ENCODE measurements at regions not wholly inside any gene's neighbourhood (a gene's known extent, or its start where the extent isn't known, plus 50 kb on each side); places are given as distances from the start of the nearest gene placed in this dataset.

DNA sequence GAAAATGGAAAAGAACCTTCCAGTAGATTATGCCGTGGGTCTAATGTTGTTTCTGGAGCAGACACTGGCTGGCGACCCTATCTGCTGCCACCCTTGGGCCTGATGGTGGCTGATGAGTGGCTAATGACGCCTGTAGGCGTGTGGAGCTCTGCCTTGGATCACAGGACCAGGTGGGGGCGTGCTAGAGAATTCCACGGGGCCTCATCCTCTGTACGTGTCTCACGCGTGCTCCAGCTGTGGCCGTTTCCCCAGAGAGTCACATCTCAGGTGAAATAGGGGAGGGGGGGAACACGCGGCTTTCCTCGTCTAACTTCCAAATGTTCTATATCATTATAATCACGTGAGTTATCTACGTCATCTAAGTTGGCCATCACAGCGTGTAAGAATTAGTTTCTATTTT is 160.9 kb upstream of the SMIM21 start:
- DNase-seq (ENCODE audit: low spot score), result no peak

DNA sequence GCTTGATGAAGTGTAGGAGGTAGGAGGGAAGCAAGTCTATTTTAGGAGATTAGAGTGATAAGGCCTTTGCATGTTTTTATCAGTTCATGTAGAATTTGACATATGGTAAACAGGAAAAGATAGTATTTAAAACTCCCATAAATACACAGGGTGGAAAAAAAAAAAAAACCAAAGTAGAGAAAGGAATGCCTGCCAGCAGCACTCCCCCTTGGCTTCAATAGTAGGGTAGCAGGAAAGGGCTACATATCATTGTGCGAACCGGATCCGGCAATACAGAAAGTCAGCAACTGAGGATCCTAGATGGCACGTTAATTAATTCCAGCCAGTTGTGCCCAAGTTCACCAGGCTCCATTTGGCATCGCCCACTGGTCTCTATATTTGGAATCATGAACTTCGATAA is 159.6 kb upstream of the SMIM21 start:
- no peak for DNase-seq (ENCODE audit: low spot score)

DNA sequence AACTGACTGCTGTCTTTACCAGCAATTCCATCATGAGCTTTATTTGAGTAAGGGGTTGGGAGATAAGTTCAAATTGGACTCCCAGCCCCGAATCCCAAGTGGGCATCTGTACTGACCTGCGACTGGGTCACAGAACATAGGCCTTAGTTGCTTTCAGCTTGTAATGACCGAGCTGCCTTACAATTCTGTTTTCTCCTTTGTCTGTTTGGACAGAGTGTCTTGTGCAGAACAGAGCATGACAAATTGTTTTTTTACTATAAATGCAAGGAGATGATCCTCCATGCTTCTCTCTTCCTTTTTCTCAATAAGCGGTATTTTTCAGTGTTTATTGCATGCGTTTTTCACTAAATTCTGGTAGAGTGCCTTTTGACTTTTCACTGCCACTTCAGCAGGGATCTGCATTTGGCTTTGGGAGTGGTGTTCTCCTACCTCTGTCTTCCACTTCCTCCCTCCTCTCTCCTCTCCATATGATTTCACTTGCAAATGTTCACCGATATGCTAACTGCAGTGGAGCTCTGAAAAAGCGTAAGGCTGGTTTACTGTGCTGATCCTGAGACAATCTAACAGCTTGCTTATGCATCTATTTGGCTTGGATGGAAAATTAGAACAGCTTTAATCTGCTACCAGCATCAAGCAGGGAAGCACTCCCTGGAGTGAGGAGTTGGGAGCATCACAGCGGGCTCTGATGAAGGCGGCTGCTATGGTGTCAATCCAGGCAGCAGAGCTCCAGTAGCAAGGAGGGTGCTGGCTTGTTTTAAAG is 158.8 kb upstream of the SMIM21 start:
- no peak for DNase-seq (ENCODE audit: low spot score)

DNA sequence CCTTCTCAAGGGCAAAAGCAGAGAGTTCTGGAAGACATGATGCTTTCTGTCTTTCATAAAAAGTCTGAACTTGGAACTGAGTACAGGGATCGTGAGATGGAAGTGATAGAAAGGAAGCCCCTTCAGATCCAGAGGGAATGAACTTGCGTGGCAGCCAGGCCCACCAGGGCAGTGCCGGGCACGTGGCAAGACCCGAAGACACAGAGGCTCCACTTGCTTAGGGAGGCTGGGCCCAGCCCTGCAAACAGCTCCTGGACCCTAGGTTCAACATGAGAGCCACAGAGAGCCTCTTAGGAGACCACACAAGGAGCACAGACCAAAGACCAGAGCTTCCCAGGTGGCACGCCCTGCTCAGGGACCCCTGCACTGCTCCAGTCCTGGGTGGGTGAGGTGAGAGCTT is 155.4 kb upstream of the SMIM21 start:
- no peak for DNase-seq (ENCODE audit: low spot score)

DNA sequence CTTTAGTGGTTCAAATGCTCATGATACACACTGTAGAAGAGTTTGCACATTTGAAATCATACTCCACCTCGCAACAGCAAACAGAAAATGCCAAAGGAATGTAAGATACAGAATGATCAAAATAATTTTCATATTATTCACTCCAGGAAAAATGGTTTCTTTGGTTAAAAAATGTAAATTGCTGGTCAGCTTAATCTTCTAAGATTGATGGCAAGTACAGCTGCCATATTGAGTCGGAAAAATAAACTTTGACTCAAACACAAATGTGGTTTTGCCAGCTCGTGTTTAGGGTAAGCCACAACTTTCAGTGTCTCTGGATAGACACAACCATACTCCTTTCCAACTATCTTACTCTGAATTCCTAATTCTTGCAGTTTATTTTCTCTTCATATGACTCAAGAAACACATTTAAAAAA is 154.9 kb upstream of the SMIM21 start:
- DNase-seq (ENCODE audit: low spot score), result no peak

DNA sequence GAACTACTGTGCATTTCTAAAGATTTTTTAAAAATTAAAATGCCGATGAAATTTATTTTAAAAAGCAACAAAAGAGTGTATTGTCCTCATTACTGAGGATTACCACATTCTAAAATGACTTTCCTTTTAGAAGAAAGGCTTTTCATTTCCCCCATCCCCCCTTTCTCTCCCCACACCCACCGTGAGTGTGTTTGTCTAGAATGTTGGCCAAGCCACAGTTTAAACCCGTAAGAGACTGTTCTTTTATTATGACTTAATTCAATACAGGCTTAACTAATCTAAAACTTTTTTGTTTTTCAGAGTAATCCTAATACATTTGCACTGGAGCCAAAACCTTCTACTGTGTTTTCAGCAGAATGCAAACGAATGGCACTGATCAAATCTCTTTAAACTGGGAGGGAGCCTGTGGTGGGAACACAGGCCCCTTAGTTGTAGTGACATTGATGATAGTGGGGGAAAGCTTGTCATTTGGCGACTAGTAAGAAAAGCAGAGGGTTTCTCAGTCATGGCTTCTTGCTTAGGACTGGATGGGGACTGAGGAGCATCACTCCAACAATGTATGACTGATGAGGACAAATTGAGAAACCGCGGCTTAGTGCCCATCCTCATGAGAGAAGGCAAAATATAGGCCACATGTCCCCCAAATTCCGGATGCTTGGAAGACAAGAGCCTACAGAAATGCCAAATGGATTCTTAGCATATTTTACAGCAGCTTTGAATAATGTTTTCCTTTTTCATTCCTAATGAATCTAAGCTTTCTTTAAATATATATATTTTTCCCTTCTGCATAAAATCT is 154.0 kb upstream of the SMIM21 start:
- DNase-seq (ENCODE audit: low spot score), result no peak

DNA sequence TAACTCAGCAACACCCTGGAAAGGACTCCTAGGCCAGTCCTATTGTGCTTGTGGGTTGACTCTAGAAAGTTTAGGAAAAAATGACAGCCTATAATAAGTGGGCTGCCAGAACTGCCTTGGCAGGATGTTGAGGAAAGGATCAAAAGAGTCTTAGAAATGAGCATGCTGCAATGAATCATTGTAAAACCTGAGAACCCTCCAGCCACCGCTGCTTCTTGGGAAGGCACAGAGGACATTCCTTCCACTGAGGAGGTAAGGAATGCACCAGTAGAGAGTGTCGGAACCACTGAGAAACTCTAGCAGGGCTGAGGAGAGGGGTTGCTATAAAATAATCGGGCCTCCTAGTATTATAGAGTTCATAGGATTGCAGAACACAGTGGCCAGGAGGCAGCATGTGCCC is 146.7 kb upstream of the SMIM21 start:
- DNase-seq (ENCODE audit: low spot score), result no peak

DNA sequence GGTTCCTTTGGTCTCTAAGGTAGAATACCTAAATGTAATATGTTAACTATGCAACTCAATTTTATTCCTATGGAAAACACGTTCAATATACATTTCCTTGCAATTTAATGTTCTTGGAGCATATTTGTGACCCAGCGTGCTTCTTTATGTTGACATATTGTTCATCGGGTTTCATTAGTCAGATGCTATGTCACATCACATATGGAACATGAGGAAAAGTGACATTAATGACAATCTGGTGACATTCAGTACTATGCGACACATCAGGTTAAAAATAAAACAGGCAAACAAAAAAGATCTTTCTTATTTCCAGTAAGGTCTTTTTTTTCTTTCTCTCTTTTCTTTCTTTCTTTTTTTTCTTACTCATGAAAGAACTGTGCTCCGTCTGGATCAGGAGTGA is 135.6 kb upstream of the SMIM21 start:
- no peak for DNase-seq (ENCODE audit: low spot score)

DNA sequence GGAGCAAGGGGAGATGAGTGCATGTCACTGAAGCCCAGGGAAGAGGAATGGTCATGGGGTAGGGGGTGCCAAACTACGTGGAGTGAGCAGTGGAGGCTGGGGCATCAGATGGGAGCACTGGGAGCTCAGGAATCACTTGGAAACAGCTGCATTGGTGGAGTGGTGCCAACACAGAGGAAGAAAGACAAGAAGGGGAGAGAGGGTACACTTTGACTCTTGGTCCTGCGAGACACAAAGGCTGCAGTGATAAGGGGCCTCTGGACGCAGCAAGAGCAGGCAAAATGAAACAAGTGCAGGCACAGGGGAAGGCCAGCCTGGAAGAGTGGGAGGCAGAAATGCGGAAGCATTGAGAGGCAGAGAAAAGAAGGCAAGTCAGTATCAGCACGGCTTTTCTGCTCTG is 134.7 kb upstream of the SMIM21 start:
- no peak for DNase-seq (ENCODE audit: low spot score)

DNA sequence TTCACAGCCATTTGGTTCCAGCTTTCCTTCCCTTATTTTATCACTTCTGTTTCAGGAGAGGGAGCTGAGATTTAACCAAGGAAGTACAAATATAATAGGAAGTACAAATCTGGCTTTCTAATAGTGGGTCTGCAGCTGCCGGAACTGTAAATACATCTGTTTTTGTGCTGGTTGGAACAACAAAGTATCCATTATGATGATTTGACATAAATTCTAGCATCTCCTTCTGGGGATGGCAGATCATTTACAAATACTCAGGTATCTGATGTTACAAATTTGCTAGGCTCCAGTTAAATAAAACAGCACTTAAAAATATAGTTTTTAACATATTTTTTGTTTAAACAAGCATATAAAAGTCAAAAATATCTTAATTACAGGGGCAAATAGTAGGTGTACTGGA is 131.3 kb upstream of the SMIM21 start:
- no peak for DNase-seq (ENCODE audit: low spot score)

DNA sequence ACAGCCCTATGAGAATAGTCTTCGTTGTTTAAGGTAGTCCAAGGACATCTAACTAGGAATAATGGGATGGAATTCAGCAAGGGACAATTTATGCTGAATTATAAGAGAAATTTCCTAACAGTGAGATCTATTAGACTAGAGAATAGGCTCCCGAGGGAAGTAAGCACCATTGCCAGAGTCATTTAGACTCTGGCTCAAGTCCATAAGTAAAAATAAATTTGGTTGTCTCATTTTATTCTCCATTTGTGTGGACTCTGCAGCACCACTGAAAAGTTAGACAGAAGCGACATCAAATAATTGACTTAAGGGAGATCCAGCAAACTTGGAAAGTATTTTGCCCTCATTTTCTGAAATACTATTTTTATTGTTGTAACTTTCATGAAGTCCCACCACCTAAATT is 129.3 kb upstream of the SMIM21 start:
- DNase-seq (ENCODE audit: low spot score), result no peak

DNA sequence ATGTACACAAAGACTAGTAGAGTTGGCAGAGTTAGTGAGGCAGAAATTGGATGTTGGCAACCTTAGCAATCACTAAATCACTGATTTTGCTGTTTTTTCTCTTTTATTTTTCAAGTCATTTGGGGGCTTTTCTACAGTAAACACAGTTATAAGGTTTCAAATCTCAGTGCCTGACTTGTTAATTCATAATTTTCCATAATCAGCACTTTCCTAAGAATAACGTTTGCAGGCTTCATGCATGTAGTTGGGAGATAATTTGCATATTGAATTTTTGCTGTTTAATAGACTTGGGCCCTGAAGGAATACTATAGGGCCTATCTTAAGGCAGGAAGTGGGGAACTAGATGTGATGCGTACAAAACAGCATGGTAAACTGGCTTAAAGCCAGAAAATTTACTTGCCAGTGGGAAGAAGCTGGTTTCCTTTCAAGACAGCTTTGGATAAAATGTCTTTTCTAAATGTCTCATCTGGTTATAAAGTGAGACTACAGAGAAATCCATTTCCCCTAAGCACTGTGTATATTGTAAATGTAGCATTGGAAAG is 127.2 kb upstream of the SMIM21 start:
- no peak for DNase-seq (ENCODE audit: low spot score)

DNA sequence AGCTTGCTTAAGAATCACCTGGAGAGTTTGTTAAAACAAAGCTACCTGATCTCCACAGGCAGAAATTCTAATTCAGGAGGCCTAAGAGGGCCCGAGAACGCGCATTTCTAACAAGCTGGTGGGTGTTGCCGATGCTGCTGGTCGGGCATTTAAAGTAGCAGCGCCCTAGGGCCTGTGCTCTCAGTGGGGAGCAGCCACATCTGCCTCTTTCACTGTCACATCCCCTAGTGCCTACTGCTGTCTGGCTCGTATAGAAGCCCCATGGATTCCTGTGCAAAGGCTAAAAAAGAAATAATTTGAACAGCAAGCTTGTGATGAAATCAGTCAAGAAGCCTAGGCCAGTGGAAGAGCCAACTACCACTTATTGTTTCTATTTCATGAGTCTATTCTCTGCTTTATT is 126.7 kb upstream of the SMIM21 start:
- no peak for DNase-seq (ENCODE audit: low spot score)

DNA sequence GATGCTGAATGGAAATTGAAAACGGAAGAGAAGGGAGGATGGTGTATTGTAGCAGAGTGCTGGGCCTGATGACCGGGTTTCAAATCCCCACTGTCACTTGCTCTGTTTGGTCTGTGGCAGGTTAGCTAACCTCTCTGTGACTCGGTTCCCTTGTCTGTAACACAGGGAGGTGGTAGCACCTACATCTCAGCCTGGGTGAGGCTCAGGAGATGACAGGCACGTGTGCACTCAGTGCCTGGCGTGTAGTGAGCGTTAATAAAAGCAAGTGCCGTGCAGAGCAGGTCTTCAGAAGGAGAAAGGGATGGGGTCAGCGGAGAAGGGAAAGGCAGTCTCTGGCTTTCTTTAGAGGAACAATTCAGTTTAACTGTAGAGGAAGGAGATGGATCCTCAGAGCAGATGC is 125.5 kb upstream of the SMIM21 start:
- no peak for DNase-seq (ENCODE audit: low spot score)

DNA sequence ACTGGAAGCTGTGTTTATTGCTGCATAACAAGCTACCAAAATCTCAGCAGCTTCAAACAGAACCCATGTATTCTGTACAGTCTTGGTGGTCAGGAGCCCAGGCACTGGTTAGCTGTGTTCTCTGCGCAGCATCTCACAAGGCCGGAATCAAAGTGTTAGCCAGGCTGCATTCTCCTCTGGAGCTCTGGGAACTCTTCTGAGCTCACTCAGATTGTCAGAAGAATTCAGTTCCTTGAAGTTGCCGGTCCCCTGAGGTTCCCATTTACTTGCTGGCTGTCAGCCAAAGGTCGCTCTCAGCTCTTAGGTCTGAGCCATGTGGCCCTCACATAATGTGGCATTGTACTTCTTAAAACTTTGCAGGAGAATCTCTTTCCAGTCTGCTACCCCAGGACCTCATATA is 123.6 kb upstream of the SMIM21 start:
- DNase-seq (ENCODE audit: low spot score), result no peak

DNA sequence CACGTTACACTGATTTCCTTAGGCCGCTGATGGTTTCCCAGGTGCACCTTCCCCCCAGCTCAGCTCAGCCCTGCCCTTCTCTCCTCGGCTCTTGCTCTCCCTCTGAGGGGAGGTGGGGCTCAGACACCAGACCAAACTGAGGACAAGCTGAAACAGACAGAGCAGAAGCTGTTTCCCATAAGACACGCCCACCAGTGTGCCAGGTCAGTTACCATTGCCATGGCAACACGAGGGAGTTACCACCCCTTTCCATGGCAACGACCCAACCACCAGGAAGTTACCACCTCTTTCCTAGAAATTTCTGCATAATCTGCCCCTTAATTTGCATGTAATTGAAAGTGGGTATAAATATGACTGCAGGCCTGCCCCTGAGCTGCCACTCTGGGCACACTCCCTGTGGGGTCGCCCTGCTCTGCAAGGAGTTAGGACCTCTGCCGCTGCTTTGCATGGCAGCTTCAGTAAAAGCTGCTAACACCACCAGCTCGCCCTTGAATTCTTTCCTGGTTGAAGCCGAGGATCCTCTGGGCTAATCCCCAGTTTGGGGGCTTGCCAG is 120.9 kb upstream of the SMIM21 start:
- no peak for DNase-seq (ENCODE audit: low spot score)

DNA sequence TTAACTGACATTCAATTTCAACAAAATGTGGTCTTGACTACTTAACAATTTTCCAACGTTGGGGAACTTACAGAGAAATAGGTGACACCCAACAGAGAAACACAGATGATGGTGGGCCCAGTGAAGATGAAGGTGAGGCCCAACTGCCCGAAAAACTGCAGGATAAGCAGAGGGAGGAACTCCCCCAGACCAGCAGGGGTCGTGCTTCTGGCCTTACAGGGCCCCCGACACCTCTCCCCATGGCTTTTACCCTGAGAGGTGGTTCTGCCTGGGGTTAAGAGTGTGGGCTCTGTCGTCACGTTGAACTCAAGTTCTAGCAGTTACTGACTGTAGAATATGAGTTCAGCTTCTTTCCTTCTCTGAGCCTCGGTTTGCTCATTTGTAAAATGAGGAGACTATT is 119.5 kb upstream of the SMIM21 start:
- DNase-seq (ENCODE audit: low spot score), result no peak

DNA sequence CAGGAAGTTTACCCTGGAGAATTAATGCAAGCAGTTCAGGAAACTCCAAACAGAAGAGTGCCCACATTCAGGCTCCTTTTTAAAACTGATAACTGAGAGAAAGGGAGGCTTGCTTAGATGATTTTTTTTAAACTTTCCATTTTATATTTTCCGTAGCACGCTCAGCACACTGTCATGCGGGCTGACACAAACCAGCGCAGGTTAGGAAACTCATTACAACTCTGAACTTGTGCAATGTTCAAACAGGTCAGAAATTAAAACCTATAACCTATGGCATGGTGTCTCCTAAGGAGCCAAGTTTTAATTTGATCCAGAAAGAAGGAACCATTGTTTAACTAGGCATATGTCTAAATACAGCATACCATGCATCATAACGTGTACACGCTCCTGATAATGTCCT is 117.7 kb upstream of the SMIM21 start:
- no peak for DNase-seq (ENCODE audit: low spot score)

DNA sequence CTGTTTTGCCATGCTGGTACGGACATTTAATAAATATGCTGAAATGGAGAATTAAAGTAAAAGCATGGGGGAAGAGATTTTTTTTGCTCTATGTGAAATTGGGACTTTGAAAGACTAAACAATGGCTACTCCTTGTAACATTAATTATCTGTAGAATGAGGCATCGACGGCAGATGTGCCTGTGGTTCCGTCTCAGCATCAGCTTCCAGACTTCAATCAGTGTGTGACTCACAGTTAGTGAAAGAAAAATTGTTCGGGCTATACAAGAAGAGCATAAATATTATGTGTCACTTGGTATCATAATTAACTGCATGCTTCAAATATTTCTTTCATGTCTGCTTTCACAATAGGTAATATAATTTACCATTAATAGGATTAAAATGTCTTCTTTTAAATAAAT is 117.0 kb upstream of the SMIM21 start:
- DNase-seq (ENCODE audit: low spot score), result no peak

DNA sequence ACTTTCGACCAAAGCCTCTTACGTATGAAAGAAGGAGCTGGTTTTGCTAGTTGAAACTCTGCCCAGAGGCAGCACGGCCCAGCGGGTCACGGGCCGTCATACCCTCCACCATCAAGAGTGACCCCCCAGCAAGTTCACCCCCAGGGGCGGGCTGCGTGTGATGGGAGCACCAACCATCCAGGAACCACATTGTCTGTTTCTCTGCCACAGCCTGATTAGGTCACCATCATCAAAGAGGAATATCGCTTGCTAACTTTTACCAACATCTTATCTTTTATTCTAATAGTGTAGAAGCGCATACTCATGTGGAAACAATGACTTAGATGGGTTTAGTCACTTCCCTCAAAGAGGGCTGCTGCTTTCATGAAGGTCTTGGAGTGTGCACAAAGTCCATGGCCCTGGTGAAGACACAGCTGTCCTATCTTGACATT is 116.6 kb upstream of the SMIM21 start:
- DNase-seq (ENCODE audit: low spot score), result no peak

DNA sequence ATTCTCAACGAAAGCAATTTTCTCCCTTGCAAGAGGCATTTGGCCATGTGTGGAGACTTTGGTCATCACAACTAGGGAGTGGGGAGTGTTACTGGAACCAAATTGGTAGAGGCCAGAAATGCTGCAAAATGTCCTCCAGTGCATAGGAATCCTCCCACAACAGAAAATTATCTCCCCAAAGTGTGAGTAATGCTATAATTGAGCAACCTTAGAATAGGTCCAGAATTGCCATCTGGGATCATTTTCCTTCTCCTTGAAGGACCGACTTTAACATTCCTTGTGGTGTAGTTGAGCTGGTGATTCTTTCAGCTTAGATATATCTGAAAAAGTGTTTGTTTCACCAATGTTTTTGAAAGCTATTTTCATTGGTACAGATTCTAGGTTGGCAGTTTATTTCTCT is 111.2 kb upstream of the SMIM21 start:
- no peak for DNase-seq (ENCODE audit: low spot score)

DNA sequence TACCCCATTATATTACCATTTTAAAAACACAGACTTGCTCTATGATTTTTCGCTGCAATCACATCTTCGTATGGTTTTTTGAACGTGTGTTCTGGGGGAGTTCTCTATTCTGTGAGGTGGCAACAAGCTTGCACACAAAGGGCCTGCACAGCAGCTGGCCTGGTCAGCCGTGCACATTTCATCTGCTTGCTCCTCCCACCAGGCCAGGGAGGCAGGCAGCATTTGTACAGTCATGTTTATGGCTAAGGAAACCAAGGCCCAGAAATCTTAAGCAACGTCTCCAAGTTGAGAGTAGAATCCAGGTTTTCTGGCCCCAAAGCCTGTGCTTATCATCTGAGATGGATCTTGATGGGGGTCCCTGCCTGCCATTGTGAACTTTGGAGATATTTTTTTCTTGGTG is 106.4 kb upstream of the SMIM21 start:
- DNase-seq (ENCODE audit: low spot score), result no peak

DNA sequence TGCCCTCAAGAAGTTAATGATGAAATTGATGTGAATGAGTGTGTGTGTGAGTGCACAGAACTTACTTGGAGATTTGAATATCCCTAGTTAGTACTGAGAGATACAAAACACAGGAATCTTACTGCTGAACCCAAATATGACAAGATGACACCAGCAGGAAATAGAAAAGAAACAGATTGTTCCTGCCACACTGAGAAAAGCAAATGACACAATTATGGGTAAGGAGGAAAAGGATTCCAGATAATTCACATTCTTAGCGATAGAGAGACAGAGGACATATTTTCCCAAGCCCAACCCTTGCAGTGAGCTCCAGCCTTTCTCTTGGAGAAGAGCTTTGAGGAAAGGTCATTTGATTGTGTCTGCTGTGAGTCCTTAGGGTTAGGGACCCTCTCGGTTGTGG is 105.7 kb upstream of the SMIM21 start:
- no peak for DNase-seq (ENCODE audit: low spot score)
